ENCODE measurements at regions not wholly inside any gene's neighbourhood (a gene's known extent, or its start where the extent isn't known, plus 50 kb on each side); places are given as distances from the start of the nearest gene placed in this dataset.
"Not testable (repeated sequence)": the region's sequence is repeated elsewhere in the genome, so short reads cannot be mapped to it uniquely, and the experiment has no call there.

DNA sequence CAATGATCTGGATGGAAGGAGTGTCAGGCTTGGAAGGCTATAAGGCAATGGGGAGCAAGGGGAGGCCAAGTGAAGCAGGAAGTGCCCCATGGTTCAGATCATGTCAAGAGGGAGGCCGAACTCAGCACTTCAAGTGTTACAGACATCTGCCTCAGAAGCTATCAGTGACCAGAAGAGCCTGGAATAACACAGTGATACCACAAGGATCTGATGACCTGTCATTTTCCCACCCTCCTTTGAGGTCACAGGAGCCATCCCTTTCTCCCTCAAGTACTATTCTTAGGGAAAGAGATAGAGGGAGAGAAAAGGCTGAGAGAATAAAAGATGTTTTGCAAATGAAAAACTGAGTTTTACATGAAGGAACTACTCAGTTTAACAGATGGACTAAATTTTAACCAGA is 454.8 kb downstream of the CSNK1G3 start:
- DNase-seq: no peak

GRCh38 chr5:123965626-123966025 is 453.6 kb downstream of the CSNK1G3 start:
- DNase-seq: no peak

- DNase-seq: no peak
These were observed 452.9 kb downstream of the CSNK1G3 start for GRCh38 chr5:123964884-123965283.

DNA sequence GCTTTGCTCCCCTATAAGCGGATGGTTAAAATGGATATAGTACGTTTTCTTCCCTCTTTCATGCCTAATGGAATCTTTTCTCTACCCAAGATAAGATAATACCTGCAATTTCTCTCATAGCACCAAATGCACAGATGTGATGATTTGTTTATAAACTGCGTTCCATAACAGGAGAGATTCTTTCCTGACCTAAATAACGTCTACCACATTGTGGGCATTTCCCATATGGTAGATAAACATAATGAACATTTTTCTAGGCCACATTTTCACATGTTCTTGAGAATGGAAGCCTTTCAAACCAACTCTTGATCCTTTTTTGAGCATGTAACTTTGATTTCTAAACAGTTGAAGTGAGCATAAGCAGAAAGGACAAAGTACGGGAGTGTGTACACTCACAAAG is 448.5 kb downstream of the CSNK1G3 start:
- no peak for DNase-seq

DNA sequence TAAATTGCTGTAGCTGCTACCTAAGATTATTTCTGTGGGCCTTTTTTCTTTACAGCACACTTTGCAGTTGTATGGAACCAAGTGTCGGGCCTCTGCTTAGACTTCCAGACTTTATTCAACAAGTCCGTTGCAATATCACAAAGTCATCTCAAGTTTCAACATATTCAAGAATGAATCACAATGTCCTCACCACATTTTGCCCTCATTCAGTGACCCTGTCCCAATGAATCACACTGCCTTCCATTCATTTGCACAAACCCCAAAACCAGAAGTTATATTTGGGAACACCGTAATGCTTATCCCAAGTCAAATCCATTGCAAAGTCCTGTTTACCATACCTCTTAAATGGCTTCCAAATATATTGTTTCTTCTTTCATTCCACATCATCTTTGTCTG is 439.6 kb downstream of the CSNK1G3 start:
- no peak for DNase-seq

DNA sequence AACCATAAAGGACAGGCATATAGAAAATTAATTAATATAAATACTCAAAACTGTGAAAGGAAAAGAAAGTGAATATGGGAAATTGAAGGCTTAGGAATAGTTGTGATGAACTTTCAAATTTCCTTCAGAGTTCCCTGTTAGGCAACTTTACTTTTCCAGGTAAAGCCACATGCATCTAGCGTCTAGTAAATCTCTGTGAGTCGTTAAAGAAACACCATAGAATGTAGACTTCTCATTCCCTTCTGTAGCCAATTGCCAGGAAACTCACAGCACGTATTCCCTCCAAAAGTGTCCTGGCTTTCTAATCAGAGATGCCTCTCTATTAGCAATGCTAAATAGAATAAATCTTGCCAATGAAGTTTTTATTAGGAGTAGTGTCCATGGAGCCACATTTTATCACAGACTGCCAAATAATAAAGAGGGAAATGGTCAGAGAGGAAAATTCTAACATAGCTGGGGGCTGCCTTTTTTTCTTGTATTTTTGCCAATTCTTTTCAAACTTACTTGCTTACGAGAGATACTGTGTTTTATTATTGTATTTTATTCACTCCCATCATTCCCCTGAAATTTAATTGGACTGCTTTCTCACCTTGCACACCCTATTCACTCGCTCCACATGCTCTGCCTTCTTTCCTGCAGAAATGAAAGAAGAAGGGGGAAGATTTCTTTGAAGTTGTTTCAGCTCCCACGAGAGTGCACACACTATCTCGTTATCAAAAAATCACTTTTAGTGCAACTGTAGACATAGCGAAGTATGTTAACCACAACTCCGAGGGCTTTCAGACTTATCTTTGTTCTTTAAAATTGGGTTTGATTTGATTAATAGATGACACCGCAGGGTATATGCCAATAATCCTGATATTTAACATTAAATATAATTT is 439.0 kb downstream of the CSNK1G3 start:
- DNase-seq: no peak

DNA sequence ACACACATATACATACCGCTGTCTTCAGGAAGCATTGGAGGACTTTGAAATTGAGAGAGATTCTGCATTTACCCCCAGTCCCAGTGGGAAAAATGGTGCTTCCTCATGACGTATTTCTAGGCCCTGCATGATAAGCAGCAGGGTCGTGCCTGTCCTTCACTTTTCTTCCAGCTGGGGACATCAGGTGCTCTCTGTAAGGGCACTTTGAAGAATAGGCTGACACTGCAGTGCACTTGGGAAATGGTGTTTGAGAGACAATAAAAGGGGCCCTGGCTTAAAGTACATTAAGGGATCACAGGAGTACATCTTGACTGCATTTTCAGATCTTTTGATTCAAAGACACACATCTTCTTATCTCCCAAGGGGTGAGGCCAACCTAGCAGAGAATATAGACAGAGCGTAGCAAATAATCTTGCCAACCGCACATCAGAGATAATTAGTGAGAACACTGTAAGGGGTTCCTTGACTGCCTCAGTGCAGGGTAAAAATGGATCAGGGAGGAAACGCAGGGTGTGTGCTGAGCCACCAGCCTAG is 437.9 kb downstream of the CSNK1G3 start:
- DNase-seq: no peak

DNA sequence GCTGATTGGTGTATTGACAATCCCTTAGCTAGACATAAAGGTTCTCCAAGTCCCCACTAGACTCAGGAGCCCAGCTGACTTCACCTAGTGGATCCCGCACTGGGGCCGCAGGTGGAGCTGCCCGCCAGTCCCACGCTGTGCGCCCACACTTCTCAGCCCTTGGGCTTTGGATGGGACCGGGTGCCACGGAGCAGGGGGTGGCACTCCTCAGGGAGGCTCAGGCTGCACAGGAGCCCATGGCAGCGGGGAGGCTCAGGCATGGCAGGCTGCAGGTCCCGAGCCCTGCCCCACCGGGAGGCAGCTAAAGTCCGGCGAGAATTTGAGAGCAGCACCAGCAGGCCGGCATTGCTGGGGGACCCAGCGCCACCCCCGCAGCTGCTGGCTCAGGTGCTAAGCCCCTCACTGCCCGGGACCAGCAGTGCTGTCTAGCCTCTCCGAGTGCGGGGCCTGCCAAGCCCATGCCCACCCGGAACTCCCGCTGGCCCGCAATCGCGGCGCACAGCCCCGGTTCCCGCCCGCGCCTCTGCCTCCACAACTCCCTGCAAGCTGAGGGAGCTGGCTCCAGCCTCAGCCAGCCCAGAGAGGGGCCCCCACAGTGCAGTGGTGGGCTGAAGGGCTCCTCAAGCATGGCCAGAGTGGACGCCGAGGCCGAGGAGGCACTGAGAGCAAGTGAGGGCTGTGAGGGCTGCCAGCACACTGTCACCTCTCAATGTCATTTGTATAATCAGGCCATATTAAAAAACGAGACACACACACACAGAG is 437.2 kb downstream of the CSNK1G3 start:
- DNase-seq: no peak

DNA sequence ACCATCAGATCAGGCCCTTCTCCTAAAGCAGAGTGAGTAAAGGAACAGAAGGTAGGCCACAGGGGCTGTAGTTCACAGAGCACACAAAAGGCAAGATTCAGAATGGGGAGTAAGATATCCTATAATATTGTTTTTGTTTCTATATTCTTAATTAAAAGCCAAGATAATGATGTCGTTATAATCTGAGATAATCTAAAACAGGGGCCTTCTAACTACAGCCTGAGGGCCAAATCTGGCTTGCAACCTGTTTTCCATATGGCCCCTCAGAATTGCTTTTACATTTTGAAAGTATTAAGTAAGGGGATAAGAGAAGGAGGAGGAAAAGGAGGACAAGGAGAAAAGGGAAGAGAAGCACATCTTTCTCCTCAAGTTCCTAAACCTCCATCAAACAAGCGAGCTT is 435.8 kb downstream of the CSNK1G3 start:
- no peak for DNase-seq

- DNase-seq: no peak
These were observed 433.6 kb downstream of the CSNK1G3 start for GRCh38 chr5:123945548-123945947.

GRCh38 chr5:123943151-123943550 is 431.2 kb downstream of the CSNK1G3 start:
- DNase-seq: no peak

DNA sequence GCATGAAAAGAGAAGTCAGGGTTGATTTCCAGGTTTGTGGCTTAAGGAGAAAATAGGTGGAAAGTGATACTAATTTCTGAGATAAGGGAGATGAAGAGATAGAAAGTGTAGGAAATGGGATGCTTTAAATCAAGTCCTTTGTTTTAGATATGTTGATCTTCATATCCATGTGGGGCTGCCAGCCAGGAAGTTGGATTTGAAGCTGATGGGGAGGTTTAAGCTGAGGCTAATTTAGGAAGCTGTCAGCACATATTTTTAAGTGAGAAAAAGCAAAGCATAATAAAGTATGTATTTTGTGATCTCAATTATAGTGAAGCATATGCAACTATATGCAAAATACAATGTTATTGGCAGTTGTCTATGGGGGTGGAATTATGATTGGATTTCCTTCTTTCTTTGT is 428.4 kb downstream of the CSNK1G3 start:
- DNase-seq: no peak

- DNase-seq: peak; percentile 6
These were observed 425.3 kb downstream of the CSNK1G3 start for GRCh38 chr5:123937230-123937629.

DNA sequence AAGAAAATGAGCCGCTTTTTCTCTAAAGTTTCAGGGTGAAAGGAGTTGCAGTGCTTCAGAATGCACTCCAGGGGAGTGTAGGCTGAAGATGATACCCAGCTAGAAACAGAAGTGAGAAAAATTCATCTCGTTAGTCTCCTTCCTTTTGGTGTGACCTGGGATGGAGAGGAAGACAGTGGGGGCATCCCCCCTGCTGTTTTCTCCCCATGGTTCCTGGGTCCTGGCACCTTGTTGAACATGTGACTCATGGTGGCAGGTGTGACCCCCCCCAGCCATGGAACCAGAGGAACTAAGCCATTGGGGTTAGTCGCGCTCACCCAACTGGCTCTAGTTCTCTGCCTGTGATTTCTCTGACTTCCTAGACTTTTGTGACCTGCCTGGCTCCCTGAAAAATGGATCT is 424.6 kb downstream of the CSNK1G3 start:
- no peak for DNase-seq

- DNase-seq: not testable (repeated sequence)
These were observed 421.8 kb downstream of the CSNK1G3 start for GRCh38 chr5:123933812-123934211.

DNA sequence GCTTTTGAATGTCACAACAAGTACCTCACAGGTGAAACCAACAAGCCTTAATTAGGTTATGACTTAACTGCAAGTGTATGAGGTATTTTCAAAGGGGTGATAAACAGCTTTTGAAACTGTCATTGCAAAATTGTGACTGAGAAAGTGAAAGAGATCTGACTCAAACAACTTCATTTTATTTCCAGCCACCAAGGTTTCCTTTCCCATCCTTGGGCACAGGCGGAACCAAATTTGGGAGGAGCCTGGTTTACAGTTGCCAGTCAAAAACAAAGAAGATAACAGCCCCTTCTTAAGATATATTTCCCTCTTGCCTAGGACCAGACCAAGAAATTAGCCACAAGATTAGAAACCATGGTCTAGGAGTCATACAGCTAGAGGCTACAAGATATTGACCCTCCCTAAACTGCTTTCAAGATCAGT is 417.1 kb downstream of the CSNK1G3 start:
- DNase-seq: no peak

DNA sequence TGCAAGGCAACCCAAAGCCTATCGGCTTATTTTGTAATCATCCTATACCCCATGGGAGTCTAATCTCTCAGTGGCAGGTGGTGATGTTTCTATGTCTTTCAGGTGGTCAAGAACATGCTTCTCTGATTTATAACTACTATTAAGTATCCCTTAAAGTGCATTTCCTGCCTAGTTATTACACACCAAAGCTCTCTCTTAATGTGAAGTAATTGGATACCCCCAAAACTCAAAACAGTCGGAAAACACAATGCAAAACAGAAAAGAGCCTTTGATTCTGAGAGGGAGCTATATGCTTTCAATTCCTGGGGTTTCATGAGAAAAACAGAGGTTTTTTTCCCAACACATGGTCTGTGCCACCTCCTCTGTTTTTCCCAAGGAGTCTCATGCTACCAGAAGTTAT is 416.4 kb downstream of the CSNK1G3 start:
- DNase-seq: no peak

GRCh38 chr5:123921193-123921592 is 409.2 kb downstream of the CSNK1G3 start:
- DNase-seq: no peak

DNA sequence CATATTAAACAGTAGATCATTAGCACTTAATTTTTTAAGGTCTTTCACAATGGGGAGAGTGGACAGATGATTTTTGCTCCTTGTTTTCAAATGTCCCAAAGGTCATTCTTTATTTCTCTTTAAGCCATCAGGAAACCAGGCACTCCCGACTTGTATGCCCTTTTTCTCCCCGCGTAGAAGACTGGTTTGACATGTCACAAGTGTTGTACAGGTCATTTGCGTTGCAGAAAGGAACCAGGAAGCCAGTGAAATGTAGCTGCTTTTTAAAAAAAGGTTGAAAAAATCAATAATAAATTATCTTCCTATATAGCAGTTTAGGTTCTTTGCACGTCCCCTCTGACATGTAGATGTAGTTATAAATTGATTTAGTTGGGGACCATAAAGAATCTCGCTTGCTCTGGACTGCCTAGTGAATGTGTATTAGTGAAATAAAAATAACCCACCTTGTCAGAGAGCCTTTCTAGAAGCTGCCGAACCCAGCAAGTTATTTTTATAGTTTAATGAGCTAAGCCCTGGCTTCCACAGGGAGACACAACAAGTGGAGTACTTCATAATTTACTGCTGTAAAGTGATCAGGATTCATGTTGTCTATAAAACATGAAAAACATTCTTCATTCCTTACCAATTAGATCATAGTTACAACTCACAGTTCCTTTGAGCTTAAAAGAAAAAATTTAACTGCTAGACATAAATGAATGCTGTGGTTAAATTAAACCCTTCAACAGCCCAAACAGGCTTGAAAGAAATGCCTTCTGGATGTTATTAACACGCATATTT is 404.6 kb downstream of the CSNK1G3 start:
- DNase-seq: no peak

GRCh38 chr5:123914333-123914732 is 402.4 kb downstream of the CSNK1G3 start:
- DNase-seq: no peak

GRCh38 chr5:123907349-123907748 is 395.4 kb downstream of the CSNK1G3 start:
- DNase-seq: no peak

DNA sequence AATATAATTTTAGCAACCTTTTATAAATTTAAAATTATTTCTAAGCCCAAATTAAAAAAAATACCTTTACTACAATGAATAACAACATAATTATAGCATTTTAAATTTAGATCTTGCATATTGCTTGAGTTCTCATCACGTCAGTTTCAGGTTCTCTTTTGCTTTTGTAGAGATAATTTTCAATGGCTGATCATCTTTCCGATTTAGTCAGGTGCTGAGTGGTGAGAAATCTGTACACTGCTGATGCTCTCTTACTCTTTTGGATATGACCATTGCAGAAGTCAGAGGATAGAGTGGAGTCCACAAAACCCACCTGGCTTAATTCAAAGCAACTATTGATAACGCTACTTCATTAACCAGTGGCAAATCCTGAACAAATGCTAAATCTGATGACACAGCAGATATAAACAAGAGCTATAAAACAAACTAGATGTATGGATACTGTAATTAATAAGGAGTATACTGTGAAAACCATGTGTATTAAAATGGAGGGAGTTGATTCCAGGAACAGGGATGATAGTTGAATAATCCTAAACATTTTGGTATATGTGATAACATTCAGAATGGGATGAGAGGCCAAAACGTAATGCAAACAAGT is 394.8 kb downstream of the CSNK1G3 start:
- DNase-seq: no peak

DNA sequence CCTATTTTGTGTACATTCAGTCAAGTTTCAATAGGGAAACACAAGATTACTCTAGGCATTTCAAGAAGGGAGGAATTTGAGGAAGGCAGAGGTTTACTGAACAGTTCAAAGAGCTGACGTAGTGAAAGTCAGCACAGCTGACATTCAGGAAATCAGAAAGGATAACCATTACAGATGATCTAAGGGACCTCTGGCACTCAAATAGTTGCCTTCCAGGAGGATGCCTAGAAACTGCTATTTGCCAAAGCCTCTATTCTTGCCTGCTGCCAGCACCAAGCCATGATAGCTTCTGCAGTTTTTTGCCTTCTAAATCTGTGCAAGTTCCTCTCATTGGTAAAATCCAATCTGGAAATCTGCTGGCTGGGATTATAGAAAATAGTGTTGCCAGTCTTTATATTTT is 373.1 kb downstream of the CSNK1G3 start:
- DNase-seq: no peak
